C4-2B (cell line): ENCODE measurements at regions not wholly inside any gene's neighbourhood (a gene's known extent, or its start where the extent isn't known, plus 50 kb on each side); places are given as distances from the start of the nearest gene placed in this dataset.
A peak's percentile ranks its signal among the peaks of the same experiment; 100 is the strongest.

ENCODE experiments used
- H3K27ac ChIP-seq: fragments of 450-650 bp; 2 replicates; pipeline ENCODE4 v1.5.1; 2017
- ZFX ChIP-seq: fragments of 450-650 bp; IDR thresholded peaks from 2 replicates; pipeline ENCODE4 v1.6.1; 2017
- TF ChIP-seq, protein P1 (sequence below): fragments of 450-650 bp; conservative IDR thresholded peaks from 2 replicates; pipeline ENCODE4 v1.5.1; 2017; ENCODE audit warnings: mild to moderate bottlenecking

DNA sequence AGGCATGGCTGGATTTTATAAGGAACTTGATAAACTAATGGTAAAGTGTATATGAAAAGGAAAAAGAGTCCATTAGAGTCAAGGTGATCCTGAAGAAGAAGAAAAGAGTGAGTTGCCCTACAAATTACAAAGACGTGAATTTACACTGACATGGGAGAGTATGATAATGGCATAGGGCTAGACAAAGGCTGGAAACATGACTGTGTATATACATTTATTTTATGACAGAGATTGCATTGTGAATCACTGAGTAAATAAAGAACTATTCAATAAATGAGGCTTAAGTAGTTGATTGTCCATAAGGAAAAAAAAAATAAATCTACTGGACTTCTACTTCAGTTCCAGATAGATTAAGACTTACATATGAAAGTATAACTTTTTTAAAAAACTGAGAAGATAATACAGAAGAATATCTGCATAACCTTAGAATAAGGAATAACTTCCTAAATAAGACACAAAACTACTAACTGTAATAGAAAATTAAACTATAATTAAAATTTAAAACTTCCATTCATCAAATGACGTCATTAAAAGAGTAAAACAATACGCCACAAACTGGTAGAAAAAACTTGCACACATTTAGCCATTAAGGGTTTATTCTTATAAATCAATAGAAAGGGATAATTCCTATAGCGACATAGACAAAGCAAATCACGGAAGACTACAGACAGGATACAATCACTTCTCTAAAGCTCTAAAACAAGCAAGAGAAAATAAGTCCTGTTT lies 278.5 kb downstream of the NOVA1 start:
- H3K27ac ChIP-seq, result no peak overlapping the region
- no peak for TF ChIP-seq ZFX
- TF ChIP-seq, protein P1, sequence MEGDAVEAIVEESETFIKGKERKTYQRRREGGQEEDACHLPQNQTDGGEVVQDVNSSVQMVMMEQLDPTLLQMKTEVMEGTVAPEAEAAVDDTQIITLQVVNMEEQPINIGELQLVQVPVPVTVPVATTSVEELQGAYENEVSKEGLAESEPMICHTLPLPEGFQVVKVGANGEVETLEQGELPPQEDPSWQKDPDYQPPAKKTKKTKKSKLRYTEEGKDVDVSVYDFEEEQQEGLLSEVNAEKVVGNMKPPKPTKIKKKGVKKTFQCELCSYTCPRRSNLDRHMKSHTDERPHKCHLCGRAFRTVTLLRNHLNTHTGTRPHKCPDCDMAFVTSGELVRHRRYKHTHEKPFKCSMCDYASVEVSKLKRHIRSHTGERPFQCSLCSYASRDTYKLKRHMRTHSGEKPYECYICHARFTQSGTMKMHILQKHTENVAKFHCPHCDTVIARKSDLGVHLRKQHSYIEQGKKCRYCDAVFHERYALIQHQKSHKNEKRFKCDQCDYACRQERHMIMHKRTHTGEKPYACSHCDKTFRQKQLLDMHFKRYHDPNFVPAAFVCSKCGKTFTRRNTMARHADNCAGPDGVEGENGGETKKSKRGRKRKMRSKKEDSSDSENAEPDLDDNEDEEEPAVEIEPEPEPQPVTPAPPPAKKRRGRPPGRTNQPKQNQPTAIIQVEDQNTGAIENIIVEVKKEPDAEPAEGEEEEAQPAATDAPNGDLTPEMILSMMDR, result no peak

DNA sequence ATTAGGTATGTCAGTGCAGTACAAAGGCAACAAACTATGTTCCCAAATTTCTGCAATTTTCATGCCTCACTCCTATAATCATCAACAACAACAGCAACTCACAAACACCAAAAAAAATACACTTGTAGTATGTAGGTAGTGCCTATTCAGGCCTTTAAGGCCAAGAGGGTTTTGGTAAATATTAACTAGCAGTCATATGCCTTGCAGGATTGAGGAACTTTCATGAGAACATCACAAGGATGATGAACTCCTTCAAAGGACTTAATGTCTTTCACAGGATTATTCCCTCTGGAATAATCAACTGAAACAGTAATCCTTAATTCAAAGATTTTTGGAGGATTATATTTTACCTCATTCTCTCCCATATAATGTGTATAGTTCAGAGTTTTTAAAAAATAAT lies 293.8 kb downstream of the NOVA1 start:
- TF ChIP-seq, protein P1, result no peak
- no peak for TF ChIP-seq ZFX
- H3K27ac ChIP-seq, result no peak overlapping the region

DNA sequence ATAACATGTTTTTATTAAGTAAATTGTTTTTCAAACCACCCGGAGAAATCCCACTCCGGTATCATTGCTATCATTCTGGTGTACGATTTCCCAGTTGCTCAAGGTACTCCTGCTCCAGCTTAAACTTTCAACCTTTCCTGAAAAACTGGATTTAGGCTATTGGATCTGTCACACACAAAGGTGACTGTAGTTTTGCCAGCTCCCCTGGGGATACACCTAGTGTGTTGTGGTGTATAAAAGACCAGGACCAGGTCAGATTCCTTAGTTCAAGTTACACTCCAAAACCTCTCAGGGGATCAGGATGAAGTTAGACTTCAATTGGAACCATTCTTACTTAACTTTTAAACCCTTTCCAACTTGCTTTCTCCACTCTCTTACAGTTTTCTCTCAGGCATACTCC lies 303.9 kb downstream of the NOVA1 start:
- TF ChIP-seq, protein P1, result no peak
- no peak overlapping the region for H3K27ac ChIP-seq

DNA sequence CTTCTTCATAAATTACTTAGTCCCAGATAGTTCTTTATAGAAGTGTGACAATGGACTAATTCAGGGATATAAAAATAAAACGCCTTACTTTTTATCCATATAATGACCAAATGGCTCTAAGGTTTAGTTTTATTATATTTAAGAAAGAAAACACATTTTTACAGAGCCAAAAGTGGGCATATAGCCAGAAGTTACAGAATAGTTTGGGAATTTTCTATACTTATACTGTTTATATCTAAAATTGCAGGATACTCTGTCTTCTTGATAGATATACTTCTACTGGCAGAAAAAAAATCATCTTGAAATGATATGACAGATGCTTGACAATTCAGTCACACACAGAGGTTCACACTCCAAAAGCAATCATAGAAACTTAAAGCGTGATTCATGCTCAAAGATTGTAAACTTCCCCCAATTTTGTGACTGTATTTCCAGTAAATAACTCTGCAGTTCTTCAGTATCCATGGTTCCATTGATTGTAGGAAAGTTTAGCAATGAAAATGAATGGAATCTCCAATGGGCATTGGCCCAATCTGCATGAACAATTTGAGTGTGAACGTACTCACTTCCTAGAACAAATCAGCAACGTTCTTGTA lies 307.8 kb downstream of the NOVA1 start:
- TF ChIP-seq, protein P1, result no peak
- no peak for TF ChIP-seq ZFX
- H3K27ac ChIP-seq, result no peak overlapping the region

DNA sequence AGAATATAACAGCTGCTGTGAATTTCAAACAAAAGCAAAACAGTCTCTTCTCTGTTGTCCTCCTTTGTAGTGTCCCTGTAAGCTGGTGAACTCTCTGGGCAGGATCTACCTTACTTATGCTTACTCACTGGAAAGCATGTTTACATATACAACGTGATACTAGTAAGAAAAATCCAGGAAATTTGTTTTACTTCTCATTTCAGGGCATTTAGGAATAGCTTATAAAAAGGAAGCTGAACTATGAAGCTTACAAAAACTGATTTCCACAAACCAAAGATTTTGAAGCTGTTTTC lies 311.0 kb downstream of the NOVA1 start:
- H3K27ac ChIP-seq, result no peak overlapping the region
- TF ChIP-seq ZFX, result no peak
- TF ChIP-seq, protein P1, result no peak

DNA sequence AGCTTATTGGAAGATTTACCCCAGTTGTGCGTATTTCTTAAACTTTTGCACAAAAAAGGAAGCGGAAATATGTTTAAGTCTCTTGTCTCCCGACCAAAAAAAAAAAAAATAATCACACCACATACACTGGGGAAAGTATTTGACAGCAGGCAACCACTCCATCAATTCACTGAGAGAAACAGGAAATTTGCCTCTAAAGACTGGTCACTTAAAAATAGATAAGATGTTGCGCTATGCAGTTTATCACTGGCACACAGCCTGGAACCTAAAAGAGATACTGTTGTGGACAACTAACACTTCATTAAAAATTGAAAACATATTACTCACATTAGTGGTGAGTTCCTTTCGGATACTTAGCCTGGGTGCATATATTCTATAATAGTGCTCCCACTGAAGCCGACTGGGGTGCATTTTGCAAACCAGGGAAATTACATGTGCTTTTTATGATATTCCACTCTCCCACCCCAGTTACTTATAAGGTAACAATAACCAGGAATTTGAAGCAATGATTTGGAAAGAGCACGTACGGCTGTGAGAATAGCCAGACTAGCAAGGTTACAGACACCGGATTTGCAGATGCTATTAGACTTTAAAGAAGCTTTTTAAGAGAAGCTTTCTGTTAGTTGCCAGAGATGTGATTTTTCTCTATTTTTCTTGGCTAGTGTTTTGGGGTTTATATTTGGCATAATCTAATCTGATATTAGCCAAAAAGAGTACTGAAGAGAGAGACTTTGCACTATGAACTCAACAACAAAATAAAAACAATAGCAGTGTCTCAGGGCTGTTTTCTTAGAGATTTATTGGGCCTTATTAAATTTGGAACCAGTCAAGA lies 311.5 kb downstream of the NOVA1 start:
- TF ChIP-seq ZFX, result no peak
- TF ChIP-seq, protein P1, result no peak
- no peak overlapping the region for H3K27ac ChIP-seq

- no peak overlapping the region for H3K27ac ChIP-seq
- no peak for TF ChIP-seq ZFX
- TF ChIP-seq, protein P1, result no peak
Observed at GRCh38 chr14:26282578-26282977, 315.3 kb downstream of the NOVA1 start.

- H3K27ac ChIP-seq, result peak overlapping the region; percentile 39; the same call in 1 of the 2 replicates
Observed at GRCh38 chr14:26282011-26282410, 315.8 kb downstream of the NOVA1 start.
